ENCODE measurements at regions not wholly inside any gene's neighbourhood (a gene's known extent, or its start where the extent isn't known, plus 50 kb on each side); places are given as distances from the start of the nearest gene placed in this dataset.
"Not testable (repeated sequence)": the region's sequence is repeated elsewhere in the genome, so short reads cannot be mapped to it uniquely, and the experiment has no call there.

DNA sequence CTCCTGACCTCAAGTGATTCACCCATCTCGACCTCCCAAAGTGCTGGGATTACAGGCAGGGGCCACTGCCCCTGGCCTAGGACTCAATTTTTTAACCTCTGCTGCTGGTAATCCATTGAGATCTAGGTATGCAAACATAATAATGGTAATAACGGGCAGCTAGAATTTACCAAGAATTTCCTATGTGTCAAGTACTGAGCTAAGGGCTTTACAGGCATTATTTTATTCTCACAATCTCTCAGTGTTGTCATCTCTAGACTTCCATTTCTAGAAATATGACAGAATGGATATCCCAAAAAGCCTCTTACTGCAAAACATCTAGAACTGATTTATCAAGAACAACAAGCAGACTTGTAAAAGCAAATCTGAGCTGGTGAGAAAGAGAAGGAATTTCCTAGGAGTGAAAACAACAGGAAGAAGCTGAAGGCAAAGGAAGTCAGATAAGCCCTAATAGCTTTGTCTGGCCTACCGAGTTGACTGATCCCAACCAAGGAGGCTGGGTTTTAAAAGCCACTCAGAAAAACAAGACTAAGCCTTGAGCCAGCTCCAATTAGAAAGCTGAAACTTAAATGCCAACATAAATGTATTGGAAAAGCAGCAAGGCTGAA lies 70.6 kb downstream of the CCDC71L start:
- Mint-ChIP-seq H3K4me1 (no peaks in the 10 kb centered on the region), H3K9me3 (no peaks in the 10 kb centered on the region), H3K27ac (no peak overlapping the region), H3K36me3 (no peaks in the 10 kb centered on the region), H3K4me3 (no peak overlapping the region)
- ATAC-seq = peak; percentile 55
- no peak for DNase-seq (ENCODE audit: low spot score in 2 of 2)

GRCh38 chr7:106589198-106589879 lies 71.6 kb downstream of the CCDC71L start:
- no peak for DNase-seq (ENCODE audit: low spot score in 2 of 2)

GRCh38 chr7:106588422-106589197 lies 72.3 kb downstream of the CCDC71L start:
- H3K4me1 Mint-ChIP-seq = no peaks in the 10 kb centered on the region
- no peaks in the 10 kb centered on the region for H3K36me3 Mint-ChIP-seq
- DNase-seq (ENCODE audit: low spot score in 2 of 2) (no peak), ATAC-seq (no peak)
- H3K27ac Mint-ChIP-seq = no peak overlapping the region
- no peak overlapping the region for H3K4me3 Mint-ChIP-seq
- H3K9me3 Mint-ChIP-seq = peaks cover 2% of the 10 kb centered on the region

More at GRCh38 chr7:106589198-106589879, 71.6 kb downstream of the CCDC71L start:
- H3K4me3 Mint-ChIP-seq = no peak overlapping the region
- no peak overlapping the region for H3K27ac Mint-ChIP-seq
- no peaks in the 10 kb centered on the region for H3K4me1 Mint-ChIP-seq
- H3K36me3 Mint-ChIP-seq = no peaks in the 10 kb centered on the region
- H3K9me3 Mint-ChIP-seq = no peaks in the 10 kb centered on the region
- no peak for ATAC-seq

DNA sequence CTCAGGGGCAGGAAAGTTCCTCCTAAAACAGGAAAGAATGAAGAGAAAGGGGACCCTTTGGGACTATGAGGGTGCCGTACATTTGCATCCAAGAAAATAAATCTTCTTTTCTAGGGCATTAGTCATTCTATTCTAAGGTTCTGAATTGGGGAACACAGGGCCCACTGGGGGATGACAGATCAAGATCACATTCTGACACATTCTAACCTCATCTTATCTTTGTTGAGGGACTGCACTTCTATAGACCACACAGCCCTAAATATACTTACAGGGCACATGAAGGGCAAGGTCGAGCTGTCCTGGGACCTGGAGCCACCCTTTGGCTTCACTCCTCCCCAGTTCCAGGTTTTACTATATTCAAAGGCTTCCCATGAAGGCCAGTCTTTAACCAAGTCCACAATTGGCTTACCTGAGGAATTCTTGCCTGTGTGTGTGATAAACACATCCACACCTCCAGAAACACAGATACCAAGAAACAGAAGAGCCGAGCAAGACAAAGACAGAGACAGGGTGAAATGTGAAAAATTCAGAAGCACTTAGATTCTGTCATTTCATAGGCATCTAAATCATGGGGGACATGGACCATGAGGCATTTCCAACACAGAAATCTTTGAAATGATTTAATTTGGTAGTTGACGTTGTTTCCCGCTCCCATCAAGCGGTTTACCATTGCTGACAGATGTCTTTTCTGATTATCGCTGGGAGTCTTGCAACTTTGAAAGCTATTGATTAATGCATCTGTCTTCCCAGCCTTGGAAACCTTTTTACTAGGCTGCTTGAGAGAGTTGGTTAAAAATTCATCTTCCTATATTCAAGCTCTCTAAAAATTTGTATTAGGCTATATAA lies 75.8 kb downstream of the CCDC71L start:
- Mint-ChIP-seq H3K4me1 (no peaks in the 10 kb centered on the region), H3K9me3 (peaks cover 2% of the 10 kb centered on the region), H3K27ac (no peak overlapping the region), H3K4me3 (no peak overlapping the region), H3K36me3 (no peaks in the 10 kb centered on the region)
- peak; percentile 61 for ATAC-seq
- DNase-seq (ENCODE audit: low spot score in 2 of 2) = no peak

DNA sequence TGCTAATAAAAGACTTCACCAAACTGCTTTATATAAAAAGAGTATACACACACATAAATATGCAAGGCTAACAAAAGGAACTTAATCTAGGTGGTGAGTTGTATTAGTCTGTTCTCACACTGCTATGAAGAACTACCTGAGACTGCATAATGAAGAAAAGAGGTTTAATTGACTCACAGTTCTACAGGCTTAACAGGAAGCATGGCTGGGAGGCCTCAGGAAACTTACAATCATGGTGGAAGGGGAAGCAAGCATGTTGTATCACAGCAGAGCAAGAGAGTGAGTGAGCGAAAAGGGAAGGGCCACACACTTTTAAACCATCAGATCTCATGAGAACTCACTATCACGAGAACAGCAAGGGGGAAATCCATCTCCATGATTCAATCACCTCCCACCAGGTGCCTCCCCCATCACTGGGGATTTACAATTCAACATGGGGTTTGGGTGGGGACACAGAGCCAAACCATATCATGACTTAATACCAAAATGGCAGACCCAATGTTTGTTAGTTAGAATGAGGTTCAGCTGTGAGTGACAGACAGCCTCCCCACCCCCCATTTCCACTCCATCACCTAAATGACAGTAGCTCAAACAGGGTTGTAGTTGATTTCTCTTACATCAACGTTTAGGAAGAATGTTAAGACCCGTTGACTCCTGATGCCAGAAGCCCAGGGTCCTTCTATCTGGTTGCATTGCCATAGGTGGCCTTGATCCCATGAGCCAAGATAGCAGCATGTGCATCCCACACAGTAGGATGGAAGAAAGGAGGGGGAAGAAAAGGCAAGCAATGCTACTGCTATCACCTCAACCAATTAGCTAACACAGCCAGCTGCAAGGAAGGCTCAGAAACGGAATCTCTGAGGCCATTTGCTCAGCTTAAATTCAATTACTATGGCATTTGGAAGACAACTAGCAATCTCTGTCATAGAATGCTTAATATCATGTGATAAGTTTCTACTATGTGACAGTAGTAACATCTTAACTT lies 77.0 kb downstream of the CCDC71L start:
- DNase-seq (ENCODE audit: low spot score in 2 of 2) (no peak), ATAC-seq (no peak)
- H3K9me3 Mint-ChIP-seq = peaks cover 2% of the 10 kb centered on the region
- no peak overlapping the region for H3K4me3 Mint-ChIP-seq
- no peak overlapping the region for H3K27ac Mint-ChIP-seq
- H3K4me1 Mint-ChIP-seq = no peaks in the 10 kb centered on the region
- no peaks in the 10 kb centered on the region for H3K36me3 Mint-ChIP-seq

DNA sequence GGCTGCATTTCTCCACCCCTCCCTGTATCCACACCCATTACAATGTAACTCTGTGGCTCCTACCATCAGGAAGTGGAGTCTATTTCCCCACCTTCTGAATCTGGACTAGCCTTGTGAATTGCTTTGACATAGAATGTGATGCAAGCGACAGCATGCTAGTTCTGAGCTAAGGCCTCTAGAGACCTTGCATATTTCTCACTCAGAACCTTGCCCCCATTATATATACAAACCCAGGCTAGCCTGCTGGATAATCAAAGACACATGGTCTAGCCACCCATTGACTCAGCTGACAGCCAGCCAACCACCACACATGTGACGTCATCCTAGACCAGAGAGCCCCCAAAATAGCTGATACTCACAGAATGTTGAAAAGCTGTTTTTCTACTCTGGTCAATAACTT lies 77.9 kb downstream of the CCDC71L start:
- H3K9me3 Mint-ChIP-seq = peaks cover 2% of the 10 kb centered on the region
- H3K4me3 Mint-ChIP-seq = no peak overlapping the region
- no peaks in the 10 kb centered on the region for H3K36me3 Mint-ChIP-seq
- H3K4me1 Mint-ChIP-seq = no peaks in the 10 kb centered on the region
- no peak for ATAC-seq
- no peak for DNase-seq (ENCODE audit: low spot score in 2 of 2)
- H3K27ac Mint-ChIP-seq = no peak overlapping the region

GRCh38 chr7:106582365-106582764 lies 78.6 kb downstream of the CCDC71L start:
- Mint-ChIP-seq H3K4me3 (no peak overlapping the region), H3K9me3 (peaks cover 2% of the 10 kb centered on the region), H3K36me3 (no peaks in the 10 kb centered on the region), H3K27ac (no peak overlapping the region), H3K4me1 (no peaks in the 10 kb centered on the region)
- ATAC-seq (no peak), DNase-seq (ENCODE audit: low spot score in 2 of 2) (no peak)

DNA sequence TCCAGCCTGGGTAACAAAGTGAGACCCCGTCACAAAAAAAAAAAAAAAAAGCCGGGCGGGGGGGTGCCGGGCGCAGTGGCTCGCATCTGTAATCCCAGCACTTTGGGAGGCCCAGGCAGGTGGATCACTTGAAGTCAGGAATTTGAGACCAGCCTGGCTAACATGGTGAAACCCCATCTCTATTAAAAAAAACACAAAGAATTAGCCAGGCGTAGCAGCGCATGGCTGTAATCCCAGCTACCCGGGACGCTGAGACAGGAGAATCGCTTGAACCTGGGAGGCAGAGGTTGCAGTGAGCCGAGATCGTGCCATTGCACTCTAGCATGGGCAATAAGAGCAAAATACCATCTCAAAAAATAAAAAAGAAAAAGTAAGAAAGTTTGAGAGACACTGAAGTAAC lies 81.9 kb downstream of the CCDC71L start:
- H3K4me3 Mint-ChIP-seq; H3K4me1 Mint-ChIP-seq; DNase-seq (ENCODE audit: low spot score in 2 of 2); H3K36me3 Mint-ChIP-seq; H3K9me3 Mint-ChIP-seq; H3K27ac Mint-ChIP-seq; ATAC-seq: not testable (repeated sequence)

DNA sequence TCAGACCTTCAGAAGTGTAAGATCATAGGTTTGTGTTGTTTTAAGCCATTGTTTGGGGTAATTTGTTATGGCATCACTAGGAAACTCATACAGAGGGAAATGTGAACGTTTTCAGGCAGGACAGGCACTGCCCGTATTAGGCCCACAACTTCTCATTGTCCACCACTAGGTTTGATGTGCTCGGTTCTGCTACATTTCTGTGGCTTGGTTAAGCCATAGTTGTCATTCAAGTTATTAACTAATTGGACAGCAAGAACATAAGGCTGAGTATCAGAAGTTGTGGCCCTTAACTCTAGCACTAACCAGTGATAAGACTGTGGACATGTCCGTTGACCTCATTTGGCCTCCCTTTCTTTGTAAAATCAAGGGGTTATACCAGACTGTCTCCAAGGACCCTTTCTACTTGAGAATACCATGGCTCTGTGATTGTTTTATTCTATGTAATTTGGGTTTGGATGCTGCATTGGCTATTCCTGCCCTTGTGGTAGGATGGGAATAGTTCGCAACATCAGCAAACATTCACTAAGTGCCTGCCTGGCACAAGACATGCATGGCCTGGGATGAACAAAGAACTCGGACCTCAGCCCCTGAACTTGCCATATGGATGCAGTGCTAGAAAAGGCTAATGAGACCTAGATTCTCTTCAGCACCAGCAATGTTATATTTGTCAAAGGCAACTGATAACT lies 85.7 kb downstream of the CCDC71L start:
- no peak for ATAC-seq
- H3K9me3 Mint-ChIP-seq = no peaks in the 10 kb centered on the region
- no peak overlapping the region for H3K4me3 Mint-ChIP-seq
- H3K36me3 Mint-ChIP-seq = no peaks in the 10 kb centered on the region
- no peak for DNase-seq (ENCODE audit: low spot score in 2 of 2)
- H3K27ac Mint-ChIP-seq = no peak overlapping the region
- no peaks in the 10 kb centered on the region for H3K4me1 Mint-ChIP-seq

- Mint-ChIP-seq H3K27ac (no peak overlapping the region), H3K9me3 (no peaks in the 10 kb centered on the region), H3K4me1 (peaks cover 9% of the 10 kb centered on the region), H3K36me3 (no peaks in the 10 kb centered on the region), H3K4me3 (no peak overlapping the region)
- DNase-seq (ENCODE audit: low spot score in 2 of 2) = no peak
- no peak for ATAC-seq
These were observed 87.2 kb downstream of the CCDC71L start for GRCh38 chr7:106573738-106574137.

DNA sequence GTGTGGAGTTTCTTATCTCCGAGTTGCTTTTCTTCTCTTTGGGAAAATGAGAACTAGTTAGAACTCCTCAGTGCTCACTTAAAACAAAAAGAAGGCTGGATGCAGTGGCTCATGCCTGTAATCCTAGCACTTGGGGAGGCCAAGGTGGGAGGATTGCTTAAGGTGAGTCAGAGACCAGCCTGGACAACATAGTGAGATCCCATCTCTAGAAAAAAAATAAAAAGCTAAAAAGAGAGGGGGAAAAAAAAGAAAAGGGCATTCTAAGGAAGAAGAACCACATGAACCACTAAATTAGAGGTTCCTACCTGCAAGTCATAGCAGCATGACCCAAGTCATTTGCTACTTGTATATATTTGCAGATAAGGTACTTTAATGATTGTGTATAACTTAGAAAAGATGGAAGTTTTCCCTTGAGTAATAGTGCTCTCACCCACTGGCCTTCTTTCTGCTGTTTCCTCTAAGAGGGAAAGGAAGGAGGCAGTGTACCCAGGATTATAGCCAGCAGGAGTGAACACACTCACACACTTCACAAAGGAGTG lies 87.8 kb downstream of the CCDC71L start:
- Mint-ChIP-seq H3K36me3 (no peaks in the 10 kb centered on the region), H3K4me1 (peaks cover 12% of the 10 kb centered on the region), H3K4me3 (no peak overlapping the region), H3K27ac (no peak overlapping the region), H3K9me3 (no peaks in the 10 kb centered on the region)
- ATAC-seq (no peak), DNase-seq (ENCODE audit: low spot score in 2 of 2) (no peak)

DNA sequence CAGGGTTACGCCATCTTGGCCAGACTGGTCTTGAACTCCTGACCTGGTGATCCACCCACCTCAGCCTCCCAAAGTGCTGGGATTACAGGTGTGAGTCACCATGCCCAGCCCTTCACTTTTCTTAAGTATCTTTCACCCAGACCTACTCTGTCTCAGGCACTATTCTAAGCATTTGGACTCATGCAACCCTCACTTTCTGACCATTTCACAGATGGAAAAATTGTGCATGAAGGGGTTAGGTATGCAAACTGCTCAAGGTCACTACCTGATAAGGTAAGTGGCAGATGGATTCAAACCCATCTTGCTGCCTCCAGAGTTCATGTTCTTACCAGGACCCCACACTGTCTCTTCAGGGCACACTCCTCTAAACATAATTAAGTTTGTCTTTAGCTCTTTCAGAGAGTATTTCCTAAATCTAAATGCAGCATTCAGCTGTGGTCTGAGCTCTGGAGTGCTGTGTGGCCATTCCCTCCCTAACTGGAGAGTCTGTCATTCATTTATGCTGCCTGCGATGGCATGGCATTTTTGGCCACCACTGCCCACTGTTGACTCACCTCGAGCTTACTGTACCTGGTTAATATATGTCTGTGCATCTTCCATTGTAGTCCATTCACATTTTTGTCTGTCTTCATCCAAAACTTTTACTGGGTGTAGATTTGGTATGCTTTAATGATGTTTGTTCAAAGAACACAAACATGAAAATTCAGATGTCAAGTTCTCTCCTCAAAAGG lies 88.4 kb downstream of the CCDC71L start:
- DNase-seq (ENCODE audit: low spot score in 2 of 2) (no peak), ATAC-seq (no peak)
- Mint-ChIP-seq H3K9me3 (no peaks in the 10 kb centered on the region), H3K4me3 (no peak overlapping the region), H3K27ac (no peak overlapping the region), H3K36me3 (no peaks in the 10 kb centered on the region), H3K4me1 (peaks cover 12% of the 10 kb centered on the region)

DNA sequence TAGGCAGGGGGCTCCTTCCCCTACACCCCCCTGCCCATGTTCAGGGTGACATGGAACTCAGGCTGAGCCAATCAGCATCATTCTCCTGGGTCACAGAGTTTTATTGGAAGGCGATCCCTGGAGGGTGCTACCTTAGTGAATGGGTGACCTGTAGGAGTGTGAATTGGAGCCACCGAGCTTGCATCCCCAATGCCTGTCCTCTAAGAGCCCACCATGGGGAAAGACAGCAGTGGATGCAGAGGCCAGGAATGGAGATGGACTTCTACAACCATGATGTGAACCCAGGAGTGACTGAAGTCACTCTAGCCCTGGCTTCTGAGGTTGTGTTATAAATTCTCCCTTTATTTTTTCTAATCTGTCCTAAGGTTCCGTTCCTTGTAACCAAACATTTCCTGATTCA lies 89.4 kb downstream of the CCDC71L start:
- Mint-ChIP-seq H3K4me3 (no peak overlapping the region), H3K4me1 (peaks cover 12% of the 10 kb centered on the region), H3K27ac (no peak overlapping the region), H3K9me3 (no peaks in the 10 kb centered on the region), H3K36me3 (no peaks in the 10 kb centered on the region)
- ATAC-seq (no peak), DNase-seq (ENCODE audit: low spot score in 2 of 2) (no peak)
